GM19397 (cell line): ENCODE measurements at regions not wholly inside any gene's neighbourhood (a gene's known extent, or its start where the extent isn't known, plus 50 kb on each side); places are given as distances from the start of the nearest gene placed in this dataset.

Experiments
- ATAC-seq: cut with Tn5 transposase; IDR thresholded peaks from one replicate; pipeline ENCODE4 v1.9.1; 2021; ENCODE audit warnings: mild to moderate bottlenecking, moderate library complexity; ENCODE audit not compliant: unreplicated experiment

- no peak for ATAC-seq
Measured at GRCh38 chr22:47690166-47690565, 927.7 kb downstream of the TBC1D22A start.

- ATAC-seq, result no peak
Measured at GRCh38 chr22:47687776-47688175, 925.3 kb downstream of the TBC1D22A start.

GRCh38 chr22:47687346-47687655 is 924.9 kb downstream of the TBC1D22A start:
- no peak for ATAC-seq

DNA sequence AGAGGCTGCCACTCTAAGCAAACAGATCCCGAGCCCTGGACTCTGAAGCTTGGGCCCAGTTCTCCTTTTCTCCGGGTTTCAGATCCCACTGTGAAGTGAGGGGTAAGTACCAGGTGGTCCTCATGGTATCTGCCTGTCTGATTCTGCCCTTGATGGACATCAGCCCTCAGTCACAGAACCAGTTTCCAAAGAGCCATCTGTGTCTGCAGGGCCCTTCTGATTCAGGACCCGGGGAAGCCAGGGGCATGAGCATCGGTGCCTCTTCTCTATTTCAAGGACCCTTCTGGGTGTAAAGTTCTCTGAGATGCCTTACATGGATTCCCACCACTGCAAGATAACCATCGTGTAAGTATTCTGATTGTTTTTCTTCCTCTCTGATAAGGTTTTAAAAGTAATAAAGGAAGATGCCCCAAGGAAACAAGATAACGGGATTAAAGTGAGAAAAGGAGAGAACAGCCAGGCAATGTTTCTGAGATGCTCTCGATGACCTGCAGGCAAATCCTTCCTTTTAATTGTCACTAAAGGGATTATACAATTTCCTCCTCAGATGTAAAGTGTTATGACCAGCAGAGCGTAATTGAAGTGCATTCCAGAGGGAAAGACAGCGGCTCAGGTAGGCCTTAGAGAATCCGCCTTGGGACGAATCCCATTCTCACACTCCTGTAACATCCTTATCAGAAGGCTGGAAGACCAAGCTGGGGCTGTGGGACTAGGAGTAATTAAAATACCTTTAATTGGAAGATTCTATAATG is 924.3 kb downstream of the TBC1D22A start:
- no peak for ATAC-seq

DNA sequence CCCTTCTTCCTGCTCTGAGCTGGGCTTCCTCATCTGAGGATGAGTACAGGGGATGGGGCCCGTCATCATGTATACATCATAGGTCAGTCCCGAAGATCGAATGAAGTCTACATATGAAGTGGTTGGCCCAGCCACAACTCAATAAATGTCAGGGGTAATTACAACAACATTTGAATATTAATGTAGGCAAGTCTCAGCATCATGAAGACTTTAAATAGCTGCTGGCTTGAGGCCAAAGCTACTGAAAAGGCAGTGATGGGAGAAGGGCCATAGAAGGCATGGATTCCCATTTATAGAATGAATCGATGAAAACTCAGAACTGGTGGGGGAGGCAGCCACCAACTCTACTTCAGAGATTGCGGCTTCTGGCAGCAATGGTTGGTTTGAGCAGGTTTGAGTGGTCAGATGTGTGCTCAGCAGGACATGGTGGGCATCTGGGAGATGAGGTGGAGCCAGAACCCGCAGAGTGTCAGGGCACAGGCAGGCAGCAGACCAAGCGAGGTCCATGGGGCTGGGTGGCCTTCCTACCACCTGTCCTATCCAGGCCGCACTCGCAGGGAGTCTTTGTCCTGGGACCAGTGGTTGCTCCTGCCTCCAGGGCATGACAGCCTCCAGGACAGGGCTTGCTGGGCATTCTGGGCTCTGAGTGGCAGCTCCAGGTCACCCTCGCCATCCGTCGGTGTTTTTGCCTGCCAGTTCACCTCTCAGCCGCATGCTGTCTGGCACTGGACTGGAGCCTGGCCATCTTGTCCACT is 919.1 kb downstream of the TBC1D22A start:
- ATAC-seq, result no peak

DNA sequence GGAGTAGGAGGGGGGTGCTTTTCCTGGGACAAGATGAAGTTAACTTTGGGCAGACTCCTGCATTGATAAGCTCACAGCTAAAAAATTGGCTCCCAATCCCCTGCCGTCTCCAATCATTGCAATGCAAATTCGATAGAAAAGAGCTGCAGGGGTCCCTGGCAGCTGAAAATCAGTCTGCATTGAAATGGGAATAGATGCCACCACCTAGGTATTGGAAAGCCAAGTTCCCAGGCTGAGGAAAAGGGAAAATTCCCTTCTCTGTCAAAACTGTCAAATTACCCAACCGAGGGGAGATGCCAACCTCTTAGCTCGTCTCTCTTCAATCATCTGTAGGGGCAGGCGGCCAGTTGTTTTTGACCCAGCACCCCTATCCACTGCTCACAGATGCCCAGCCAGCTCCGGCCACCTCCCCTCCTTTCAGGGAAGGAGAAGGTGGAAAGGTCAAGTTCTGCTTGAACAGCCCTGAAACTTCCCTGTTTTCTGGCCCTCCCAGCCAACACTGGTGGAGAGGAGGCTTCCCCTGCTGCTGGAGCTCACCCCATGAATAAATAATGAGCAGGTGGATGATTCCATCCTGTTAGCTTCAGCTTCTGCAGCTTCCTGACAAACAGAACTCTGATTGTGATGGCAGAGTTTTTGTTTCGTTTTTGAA is 916.3 kb downstream of the TBC1D22A start:
- no peak for ATAC-seq

DNA sequence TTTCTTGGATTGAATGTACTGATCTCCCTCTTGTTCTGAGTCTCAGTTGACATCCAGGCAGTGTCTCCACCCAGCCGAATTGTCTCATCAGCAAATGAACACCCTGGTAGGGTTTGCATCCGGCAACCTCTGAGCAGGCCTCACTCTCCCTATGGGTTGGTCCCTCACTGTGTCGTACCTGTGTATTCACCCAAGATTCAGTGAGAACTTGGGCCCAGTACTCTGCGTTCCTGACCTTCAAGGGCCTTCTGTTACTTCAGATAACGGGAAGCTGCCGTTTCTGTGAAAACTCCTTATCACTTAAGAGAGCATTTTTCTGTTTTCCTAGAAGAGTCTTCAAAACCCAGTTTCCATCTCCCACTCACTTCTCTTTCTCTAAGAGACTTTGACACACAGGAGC is 915.6 kb downstream of the TBC1D22A start:
- no peak for ATAC-seq

GRCh38 chr22:47676685-47677084 is 914.2 kb downstream of the TBC1D22A start:
- ATAC-seq, result no peak

DNA sequence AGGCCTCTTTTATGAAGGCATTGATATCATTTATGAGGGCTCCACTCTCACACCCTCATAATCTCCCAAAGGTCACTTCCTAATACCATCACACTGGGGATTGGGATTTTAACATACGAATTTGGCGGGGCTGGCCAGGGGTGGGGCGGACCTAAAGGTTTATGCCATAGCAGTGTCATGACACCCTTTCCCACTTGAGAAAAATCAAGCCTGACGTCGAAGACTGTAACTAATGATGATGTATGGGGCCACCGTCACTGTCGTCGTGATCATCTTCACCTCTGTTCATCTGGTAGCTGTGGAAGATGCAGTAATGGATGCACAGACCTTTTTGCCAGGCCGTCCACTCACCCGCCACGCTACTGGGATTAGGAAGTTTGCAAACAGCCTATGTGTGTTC is 912.1 kb downstream of the TBC1D22A start:
- no peak for ATAC-seq

GRCh38 chr22:47673557-47673956 is 911.1 kb downstream of the TBC1D22A start:
- ATAC-seq, result no peak

GRCh38 chr22:47672526-47672925 is 910.1 kb downstream of the TBC1D22A start:
- ATAC-seq, result no peak

DNA sequence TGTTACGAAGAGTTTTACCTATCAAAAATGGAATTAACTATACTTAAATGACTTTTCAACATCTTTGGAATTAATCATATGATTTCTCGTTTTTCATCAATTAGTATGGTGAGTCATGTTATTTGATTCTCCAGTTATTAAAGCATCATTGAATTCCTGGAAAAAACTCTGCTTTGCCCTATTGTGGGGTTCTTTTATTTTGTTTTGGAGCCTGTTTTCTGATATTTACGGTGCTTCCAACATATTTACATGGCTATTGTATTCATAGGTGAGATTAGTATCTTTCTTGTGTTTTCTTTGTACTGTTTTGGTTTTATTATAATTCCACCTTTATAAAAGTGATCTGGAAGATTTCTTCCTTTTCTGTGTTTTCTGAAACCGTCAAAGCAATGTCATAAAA is 902.7 kb downstream of the TBC1D22A start:
- ATAC-seq, result no peak

- ATAC-seq, result no peak
Measured at GRCh38 chr22:47663615-47664605, 901.5 kb downstream of the TBC1D22A start.

DNA sequence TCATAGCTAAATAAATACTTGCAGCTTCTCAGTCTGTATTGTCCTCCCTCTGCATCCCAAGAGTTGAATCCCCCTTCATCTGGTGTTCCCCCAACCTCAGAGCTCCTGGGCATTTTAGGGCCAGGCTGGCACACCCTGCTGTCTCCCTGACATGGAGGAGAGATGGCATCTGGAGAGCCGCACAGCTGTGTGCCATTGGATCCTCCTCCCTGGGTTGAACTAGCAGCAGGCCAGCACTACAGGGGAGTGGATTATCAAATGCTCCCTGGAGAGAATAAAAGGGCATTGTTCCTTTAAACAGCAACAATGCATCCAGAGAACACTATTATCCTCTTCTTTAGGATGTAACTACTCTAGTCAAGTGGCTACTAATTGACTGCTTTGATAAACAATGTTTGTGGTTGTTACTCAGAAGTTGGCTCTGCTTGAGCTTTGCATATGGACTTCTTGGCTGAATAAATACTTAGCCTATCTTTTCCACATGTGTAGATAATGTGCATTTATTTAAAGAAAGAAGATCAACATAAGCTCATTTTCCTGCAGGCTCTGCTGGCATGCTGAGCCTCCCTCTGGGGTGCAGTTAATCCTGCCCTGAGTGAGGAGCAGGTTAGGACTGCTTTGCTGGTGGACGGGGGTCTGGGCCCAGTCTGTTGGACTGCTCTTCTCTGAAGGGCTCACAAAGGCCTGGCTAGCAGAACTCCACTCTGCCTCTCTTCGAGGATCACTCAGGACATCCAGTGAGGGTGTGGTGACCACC is 897.2 kb downstream of the TBC1D22A start:
- no peak for ATAC-seq

DNA sequence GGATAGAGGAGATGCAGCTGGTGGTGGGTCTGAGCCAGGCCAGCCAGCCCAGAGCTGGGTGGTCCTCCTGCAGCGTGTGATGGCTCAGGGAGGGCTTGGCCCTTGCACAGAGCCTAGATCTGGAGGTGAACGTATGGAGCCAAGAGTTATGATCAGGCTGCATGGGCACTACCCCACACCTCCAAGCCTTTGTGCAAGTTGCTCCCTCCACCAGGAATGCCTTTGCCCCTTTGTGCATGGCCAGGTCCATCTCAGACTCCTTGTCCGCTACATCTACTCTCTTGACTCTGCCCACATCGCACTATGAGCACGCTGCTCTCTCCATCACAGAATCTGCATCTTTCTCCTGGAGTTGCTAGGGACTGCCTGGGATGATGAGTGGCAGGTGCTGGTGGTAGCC is 895.7 kb downstream of the TBC1D22A start:
- ATAC-seq, result no peak

- no peak for ATAC-seq
Measured at GRCh38 chr22:47657224-47657623, 894.8 kb downstream of the TBC1D22A start.

DNA sequence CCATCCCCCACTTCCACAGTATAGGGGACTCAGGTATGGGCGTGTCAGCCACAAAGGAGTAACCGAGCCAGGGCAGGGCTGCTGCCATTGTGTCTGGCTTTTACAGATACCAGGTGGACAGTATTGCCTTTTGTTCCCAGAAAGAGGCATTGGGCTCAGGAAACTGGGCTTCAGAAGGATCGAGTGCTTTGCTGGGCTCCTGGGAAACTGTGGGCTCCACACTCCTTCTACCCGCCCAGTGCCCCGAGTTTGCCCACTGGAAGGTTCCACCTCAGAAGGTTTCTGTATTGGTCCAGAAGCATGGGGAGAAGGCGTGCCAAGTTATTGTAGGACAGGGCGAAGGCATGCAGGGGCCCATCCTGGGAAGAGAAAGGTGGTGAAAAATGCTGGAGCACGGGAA is 894.4 kb downstream of the TBC1D22A start:
- no peak for ATAC-seq

- ATAC-seq, result no peak
Measured at GRCh38 chr22:47655930-47656329, 893.5 kb downstream of the TBC1D22A start.

DNA sequence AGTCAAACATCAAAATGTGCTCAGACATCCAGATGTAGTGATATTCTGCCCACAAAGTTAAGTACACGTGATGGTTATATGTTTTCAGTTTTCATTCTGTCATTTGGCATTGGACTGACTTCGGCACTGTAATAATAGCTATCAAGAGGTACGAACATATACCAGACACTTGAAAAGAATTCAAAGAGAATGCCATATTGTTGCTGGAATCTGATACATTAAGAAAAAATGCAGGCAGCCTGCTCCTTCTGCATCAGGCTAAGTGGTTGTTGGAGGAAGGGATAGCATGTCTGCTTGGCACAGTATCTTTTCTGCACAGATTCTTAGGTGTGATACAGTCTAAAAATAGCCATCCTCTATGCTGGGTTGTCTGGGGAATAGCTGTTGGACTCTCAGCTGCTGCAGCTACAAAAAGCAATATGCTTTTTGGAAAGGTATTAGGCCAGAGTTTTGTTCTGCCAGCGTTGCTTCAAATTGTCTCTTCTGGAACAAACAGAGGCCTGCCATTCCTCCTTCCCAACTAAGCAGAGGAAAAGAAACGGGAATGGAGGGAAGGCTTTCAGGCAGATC is 892.6 kb downstream of the TBC1D22A start:
- ATAC-seq, result no peak

GRCh38 chr22:47653921-47654320 is 891.5 kb downstream of the TBC1D22A start:
- ATAC-seq, result no peak
